SU-DHL-6 (cell line): ENCODE measurements at regions not wholly inside any gene's neighbourhood (a gene's known extent, or its start where the extent isn't known, plus 50 kb on each side); places are given as distances from the start of the nearest gene placed in this dataset.

ENCODE experiments used
- CTCF ChIP-seq: fragments of 200-600 bp; sonication (generic); IDR thresholded peaks from one replicate; pipeline ENCODE4 v1.5.1; 2017; ENCODE audit warnings: antibody characterized with exemption, mild to moderate bottlenecking, low read length, moderate library complexity; ENCODE audit not compliant: insufficient read depth, poor library complexity, severe bottlenecking
- EZH2phosphoT487 ChIP-seq: fragments of 200-600 bp; sonication (generic), shearing (Covaris generic); conservative IDR thresholded peaks from 2 replicates; pipeline ENCODE4 v1.6.1; 2018; ENCODE audit warnings: mild to moderate bottlenecking, antibody characterized with exemption, low read length, moderate library complexity, mixed read lengths

DNA sequence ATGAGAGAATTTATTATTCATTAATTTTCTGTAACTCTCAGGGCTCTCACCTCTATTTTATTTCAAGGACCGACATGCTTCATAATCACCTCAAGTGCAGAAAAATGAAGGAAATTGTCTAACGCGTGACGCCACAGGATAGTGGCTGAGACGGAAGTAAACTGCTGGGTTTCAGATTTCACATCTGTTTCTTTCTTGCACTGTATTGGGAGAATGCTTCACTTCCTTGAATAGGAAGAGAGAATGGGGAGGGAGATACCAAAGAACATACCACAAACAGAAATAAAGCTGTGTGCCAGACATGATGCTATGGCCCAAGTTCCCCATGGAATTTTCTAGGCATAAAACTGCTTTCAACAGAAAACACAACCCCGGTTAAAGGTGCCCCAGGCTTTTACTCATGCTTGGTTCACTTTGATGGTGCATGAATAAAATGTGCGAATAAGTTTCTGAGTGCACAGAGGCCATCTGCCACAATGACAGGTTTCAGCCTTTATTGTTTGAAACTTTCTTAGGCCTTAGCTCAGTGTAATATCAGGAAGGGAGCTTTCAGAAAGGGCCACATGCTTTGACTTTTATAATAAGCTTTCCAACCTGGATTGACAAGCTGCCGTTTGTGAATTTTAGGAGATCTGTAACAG, 1116.4 kb downstream of the SOCS6 start:
- TF ChIP-seq CTCF (no peak), EZH2phosphoT487 (no peak)
